HUDEP-2 (cell line): ENCODE measurements at regions not wholly inside any gene's neighbourhood (a gene's known extent, or its start where the extent isn't known, plus 50 kb on each side); places are given as distances from the start of the nearest gene placed in this dataset.
A peak's percentile ranks its signal among the peaks of the same experiment; 100 is the strongest.
"Not testable (repeated sequence)": the region's sequence is repeated elsewhere in the genome, so short reads cannot be mapped to it uniquely, and the experiment has no call there.

Experiments
- DNase-seq, 76 experiments: peaks; one replicate each; lab custom pipeline; 2025; ENCODE audit not compliant: unreplicated experiment in 76 of 76; lab: John Stamatoyannopoulos, UW

DNA sequence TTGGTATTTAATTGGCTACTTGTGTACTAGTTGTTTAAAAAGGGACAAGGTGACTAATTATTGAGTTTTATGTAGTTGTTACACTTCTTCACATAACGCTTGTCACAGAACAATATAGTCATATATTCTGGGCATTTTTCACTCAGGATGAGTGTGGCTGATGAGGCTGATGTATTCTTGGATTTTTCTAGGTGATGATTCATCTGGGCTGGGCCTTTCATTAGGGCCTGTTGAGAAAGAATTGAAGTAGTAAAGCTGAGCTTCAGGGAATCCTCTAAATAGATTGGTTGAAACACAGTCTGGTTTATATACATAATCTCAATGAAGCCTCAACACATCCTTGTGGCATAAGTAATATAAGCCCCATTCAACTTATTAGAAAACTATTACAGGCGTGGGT, 445.7 kb downstream of the DAD1 start:
- DNase-seq = no peak

DNA sequence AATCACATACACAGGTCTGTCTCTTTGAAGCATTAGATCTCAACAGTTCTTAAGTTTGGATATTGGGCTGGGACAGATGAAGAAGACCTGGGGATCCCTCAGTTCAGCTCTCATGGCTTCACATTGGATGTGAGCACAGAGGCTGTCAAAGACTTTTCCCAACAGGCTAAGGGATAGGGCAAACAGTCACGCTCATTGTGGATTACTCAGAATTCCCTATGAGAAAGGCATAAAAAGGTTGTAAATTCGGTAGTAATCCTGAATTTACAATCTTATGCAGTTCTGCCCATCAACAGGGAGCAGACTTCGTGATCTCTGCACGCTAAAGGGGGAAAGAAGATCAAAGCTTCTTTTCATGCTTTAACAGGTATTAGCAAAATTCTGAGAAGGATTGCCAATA, 448.4 kb downstream of the DAD1 start:
- DNase-seq = no peak

- DNase-seq = peak in 25 of 76 experiments; percentile 1 to 44 (median 11)
Measured at GRCh38 chr14:22131749-22132476, 457.1 kb downstream of the DAD1 start.

GRCh38 chr14:22124073-22124613, 450.5 kb upstream of the OR4E1 start:
- DNase-seq = no peak

GRCh38 chr14:22122829-22123560, 449.4 kb upstream of the OR4E1 start:
- no peak for DNase-seq

- DNase-seq = peak in 1 of 76 experiments; percentile 1
Measured at GRCh38 chr14:22122227-22122818, 448.7 kb upstream of the OR4E1 start.

GRCh38 chr14:22118899-22119477, 445.4 kb upstream of the OR4E1 start:
- no peak for DNase-seq

DNA sequence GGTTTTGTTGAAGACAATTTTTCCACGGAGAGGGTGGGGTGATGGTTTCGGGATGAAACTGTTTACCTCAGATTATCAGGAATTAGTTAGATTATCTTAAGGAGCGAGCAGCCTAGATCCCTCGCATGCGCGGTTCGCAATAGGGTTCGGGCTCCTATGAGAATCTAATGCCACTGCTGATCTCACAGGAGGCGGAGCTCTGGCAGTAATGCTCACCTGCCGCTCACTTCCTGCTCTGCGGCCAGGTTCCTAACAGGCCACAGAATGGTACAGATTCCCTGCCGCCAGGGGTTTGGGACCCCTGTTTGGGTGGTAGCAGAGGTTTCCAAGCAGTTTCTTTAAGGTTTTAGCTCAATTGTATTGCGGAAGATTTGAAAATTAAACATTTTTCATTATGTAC, 439.8 kb upstream of the OR4E1 start:
- no peak for DNase-seq

DNA sequence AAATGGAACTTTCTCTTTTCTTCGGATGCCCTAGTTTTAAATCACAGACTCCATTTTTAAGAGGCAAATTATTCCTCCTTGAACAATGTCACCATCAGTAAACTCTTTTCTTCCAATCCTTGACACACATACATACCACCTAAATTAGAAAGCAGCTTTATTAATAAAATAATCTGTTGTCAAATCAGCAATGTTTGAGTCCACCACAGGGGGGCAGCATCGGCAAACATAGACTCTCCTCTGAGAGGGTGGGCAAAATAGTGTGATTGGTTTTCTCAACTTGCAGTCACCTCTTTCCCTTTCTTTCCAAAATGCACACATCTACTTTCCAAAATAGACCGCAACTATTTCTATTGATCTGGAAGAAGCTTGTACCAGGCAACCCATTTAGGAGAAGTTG, 438.4 kb upstream of the OR4E1 start:
- DNase-seq = peak in 16 of 76 experiments; percentile 0 to 45 (median 10)

GRCh38 chr14:22107753-22108152, 434.1 kb upstream of the OR4E1 start:
- DNase-seq = no peak

DNA sequence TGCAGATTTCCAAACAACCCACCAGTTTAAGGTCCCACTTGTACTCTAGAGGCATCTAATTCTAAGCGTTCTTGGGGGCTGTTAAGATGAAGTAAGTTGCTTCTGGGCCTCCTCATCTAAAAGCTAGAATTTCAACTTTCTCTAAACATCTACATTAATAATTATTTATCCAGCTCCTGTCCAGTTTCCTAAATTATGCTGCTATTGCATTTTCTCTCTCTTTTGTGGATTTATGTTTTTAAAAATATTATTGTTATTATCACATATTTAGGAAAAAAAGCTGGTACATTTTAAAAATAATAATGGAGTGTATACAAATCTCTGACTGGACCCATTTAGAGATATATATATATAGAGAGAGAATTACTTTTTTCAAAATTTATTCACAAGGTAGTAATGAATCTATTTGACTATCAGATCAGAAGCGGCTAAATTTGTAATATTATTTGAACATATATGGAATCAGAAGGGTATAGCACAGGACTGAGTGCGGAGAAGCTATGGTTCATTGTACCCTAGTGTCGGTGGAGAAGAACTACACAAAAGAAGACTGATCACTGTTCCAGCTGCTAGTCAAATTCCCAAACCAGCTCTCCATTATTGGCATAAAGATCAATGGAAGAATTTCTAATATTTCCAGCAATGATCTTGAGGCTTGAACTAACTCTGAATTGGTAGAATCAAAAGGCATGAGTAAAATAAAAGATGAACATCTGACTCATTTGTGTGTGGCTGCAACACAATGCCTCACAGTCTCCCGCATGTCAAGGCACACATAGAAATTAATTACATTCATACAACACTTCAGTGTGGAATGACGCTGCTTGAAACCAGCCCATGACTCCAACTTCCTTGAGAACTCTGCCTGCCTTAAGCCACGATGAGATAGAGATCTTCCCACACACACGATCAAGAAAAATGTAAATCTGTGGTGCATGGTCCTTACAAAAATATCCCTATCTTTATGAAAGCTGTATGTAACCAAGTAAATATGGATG, 433.4 kb upstream of the OR4E1 start:
- DNase-seq = no peak

DNA sequence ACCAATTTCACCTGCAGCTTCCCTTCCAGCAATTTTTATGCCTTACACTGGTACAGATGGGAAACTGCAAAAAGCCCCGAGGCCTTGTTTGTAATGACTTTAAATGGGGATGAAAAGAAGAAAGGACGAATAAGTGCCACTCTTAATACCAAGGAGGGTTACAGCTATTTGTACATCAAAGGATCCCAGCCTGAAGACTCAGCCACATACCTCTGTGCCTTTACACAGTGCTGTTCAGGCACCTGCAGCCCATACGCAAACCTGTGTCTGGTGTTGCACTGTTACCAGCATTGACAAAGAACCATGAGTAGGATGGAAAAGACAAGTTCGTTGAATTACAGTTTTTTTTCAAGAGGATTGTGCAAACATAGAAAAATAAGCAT, 432.0 kb upstream of the OR4E1 start:
- DNase-seq = no peak

- no peak for DNase-seq
Measured at GRCh38 chr14:22105006-22105623, 431.5 kb upstream of the OR4E1 start.

- not testable (repeated sequence) for DNase-seq
Measured at GRCh38 chr14:22100764-22101120, 427.1 kb upstream of the OR4E1 start.

DNA sequence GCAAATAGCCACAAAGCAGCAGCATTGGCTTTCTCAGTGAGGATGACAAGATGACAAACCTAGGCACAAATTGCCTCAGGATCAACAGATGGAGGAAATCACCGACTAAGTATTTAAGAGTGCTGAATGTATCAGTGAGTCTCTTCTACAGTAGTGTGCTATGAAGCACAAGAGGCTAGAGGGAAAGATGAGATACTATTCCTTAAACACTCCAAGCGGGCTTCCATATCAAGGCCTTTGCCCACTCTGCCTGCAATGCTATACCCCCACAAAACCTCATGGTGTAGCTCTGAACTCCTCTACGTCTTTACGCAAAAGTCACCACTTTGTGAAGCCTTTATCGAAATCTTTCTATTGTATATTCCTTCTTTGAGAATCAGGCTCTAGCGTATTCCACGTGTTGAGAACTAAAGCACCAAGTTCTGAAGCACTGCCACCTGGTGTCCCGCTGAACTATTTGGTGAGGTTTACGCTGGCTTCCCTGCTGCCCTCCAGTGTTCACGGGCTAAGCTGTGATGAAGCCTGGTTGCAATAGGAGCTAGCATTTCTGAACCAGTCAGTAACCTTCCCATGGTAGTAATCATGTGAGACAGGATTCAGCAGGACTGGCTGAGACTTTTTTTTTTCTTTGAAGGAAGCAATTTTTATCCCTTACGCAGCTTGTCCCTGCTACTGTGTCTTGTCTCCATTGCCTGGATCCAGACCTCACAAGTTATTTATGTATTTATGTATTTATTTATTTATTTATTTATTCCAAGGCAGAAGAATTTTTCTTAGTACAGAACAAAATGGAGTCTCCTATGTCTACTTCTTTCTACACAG, 426.5 kb upstream of the OR4E1 start:
- DNase-seq = peak in 35 of 76 experiments; percentile 0 to 51 (median 14)

- DNase-seq = no peak
Measured at GRCh38 chr14:22098435-22098834, 424.8 kb upstream of the OR4E1 start.

DNA sequence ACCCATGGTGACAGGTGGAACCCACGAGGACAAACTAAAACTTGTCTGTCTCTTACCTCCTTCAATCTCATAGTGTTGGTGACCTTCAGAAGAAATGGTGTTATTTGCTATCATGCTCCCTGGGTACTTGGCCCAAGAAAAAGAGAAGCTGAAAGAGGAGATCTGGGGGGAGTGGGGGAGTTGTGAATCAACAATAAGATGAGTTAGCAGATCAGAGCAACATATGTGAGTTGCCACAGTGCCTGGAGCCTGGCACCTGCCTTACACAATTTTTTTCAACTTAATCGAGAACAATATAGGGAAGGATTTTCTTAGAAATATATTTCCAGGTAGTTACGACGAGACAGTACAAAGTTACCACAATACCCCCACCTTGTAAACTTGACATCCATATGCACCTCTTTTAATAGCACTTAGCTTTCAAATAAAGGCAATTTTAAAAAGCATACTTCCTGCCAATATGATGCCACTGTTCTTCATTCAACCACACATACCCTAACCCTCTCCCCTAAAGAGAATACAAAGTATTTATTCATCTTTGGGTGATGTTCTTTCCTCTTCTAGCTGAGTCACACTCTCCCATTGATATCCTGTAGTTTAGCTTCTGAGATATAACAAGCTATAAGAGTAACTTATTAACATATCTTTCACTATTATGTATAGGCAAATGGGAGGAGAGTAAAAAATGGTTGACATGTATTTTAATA, 424.1 kb upstream of the OR4E1 start:
- no peak for DNase-seq

GRCh38 chr14:22097072-22097471, 423.5 kb upstream of the OR4E1 start:
- DNase-seq = no peak
